ENCODE measurements at regions not wholly inside any gene's neighbourhood (a gene's known extent, or its start where the extent isn't known, plus 50 kb on each side); places are given as distances from the start of the nearest gene placed in this dataset.

DNA sequence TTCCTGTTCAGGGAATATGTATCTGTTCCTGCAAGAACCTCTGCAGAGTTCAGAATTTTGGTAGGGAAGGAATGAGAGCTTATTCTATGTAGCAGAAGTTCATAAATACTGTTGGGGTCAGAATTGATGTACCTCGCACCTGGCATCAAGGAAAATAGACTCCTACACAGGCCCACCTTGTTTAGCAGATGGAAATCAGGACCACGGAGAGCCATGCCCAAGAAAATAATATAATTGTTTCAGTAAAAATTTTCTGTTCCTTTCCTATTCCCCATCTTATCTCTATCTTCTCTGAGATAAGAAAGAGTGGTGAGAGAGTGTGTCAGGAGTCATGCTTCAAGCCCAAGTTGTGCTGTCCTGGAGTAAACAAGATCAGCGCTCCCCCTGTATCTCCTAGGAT is 404.7 kb upstream of the UBE2E2 start:
- Histone ChIP-seq H2BK5ac (ENCODE audit: insufficient read length, low read length) (no peak overlapping the region), H4K91ac (ENCODE audit: insufficient read length, low read depth, low read length) (no peak overlapping the region), H2BK20ac (ENCODE audit: low read depth, low read length, poor library complexity, severe bottlenecking) (no peak overlapping the region), H3K9ac (ENCODE audit: extremely low read depth, insufficient read length, low read length) (no peak overlapping the region), H3K4me2 (ENCODE audit: insufficient read depth, insufficient read length, low read length) (no peak overlapping the region), H2BK120ac (ENCODE audit: low read depth, low read length, poor library complexity, severe bottlenecking) (no peak overlapping the region), H3K56ac (ENCODE audit: insufficient read length, low read depth, low read length) (no peak overlapping the region), H3K79me1 (ENCODE audit: insufficient read depth, low read depth, low read length, poor library complexity, severe bottlenecking) (no peaks in the 10 kb centered on the region), H2AFZ (ENCODE audit: low read length) (no peak overlapping the region), H3K79me2 (ENCODE audit: insufficient read depth, low read length) (no peaks in the 10 kb centered on the region), H3K18ac (ENCODE audit: insufficient read length, low read depth, low read length) (no peak overlapping the region), H2AK5ac (ENCODE audit: insufficient read length, low read length) (no peak overlapping the region), H3K4me1 (ENCODE audit: insufficient read depth, low read length) (no peaks in the 10 kb centered on the region), H4K20me1 (ENCODE audit: control insufficient read depth, insufficient read depth, insufficient read length) (no peaks in the 10 kb centered on the region), H3K4ac (ENCODE audit: low read depth, low read length) (no peak overlapping the region), H3K27ac (ENCODE audit: insufficient read length, low read depth, low read length) (no peak overlapping the region), H4K5ac (ENCODE audit: insufficient read length, low read depth, low read length) (no peak overlapping the region), H3K27me3 (ENCODE audit: insufficient read depth, low read length) (no peaks in the 10 kb centered on the region), H3K23ac (ENCODE audit: insufficient read length, low read depth, low read length) (no peak overlapping the region), H3K9me3 (ENCODE audit: control insufficient read depth, low read depth, low read length) (no peaks in the 10 kb centered on the region), H3K14ac (ENCODE audit: insufficient read depth, low read length) (no peak overlapping the region), H2BK12ac (ENCODE audit: insufficient read length, low read depth, low read length) (no peak overlapping the region), H3T11ph (ENCODE audit: low read length) (no peak overlapping the region), H3K23me2 (ENCODE audit: insufficient read length, low read depth, low read length, poor library complexity, severe bottlenecking) (no peaks in the 10 kb centered on the region), H4K8ac (replicated peaks; ENCODE audit: insufficient read length, low read depth, low read length) (no peak overlapping the region), H2BK15ac (ENCODE audit: low read depth, low read length) (no peak overlapping the region)
- Mint-ChIP-seq H3K27me3 (ENCODE audit: low read depth) (no peaks in the 10 kb centered on the region), H3K9me3 (peaks cover 2 to 3% of the 10 kb centered on the region in 2 experiments; a peak in 4 of 5 replicates), H3K4me1 (peaks cover 8 to 11% of the 10 kb centered on the region in 2 experiments; a peak in 3 of 4 replicates), H3K36me3 (ENCODE audit: insufficient read depth in 1 of 3, low read depth in 3 of 3) (peaks cover 1 to 12% (median 2%) of the 10 kb centered on the region in 3 experiments; a peak in 6 of 7 replicates), H3K27ac (no peak overlapping the region), H3K4me3 (no peak overlapping the region)
- DNase-seq: no peak
- no CpG with 5 or more reads among the region's 3 CpGs for WGBS (ENCODE audit: extremely low coverage, insufficient read length, low lambda C conversion rate)
- TF ChIP-seq CTCF (conservative IDR thresholded peaks at IDR 0.05): no peak
